ENCODE measurements at regions not wholly inside any gene's neighbourhood (a gene's known extent, or its start where the extent isn't known, plus 50 kb on each side); places are given as distances from the start of the nearest gene placed in this dataset.

- no peak for DNase-seq
Observed at GRCh38 chr5:86981898-86982297, 285.8 kb upstream of the RASA1 start.

GRCh38 chr5:86983208-86983607 is 284.5 kb upstream of the RASA1 start:
- no peak for DNase-seq

DNA sequence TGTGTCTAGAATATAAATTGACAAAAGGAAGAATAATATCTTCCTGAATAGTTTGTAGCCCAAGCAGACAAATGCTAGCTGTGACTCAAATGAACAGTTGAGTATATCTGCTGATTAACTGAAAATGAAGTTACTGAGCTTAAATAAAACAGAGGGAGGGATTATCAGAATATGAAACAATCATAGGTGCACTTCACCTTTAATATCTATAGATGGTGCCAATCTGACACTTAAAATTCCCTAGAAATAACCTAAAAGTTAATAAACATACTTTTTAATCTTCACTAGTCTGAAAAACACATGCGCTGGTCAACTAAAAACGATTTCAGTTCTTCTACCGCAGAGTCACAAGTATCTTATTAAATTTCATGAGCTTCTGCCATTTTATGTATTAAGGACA is 280.8 kb upstream of the RASA1 start:
- no peak for DNase-seq

- DNase-seq, result no peak
Observed at GRCh38 chr5:86997516-86997915, 270.2 kb upstream of the RASA1 start.

- no peak for DNase-seq
Observed at GRCh38 chr5:86999951-87000350, 267.7 kb upstream of the RASA1 start.

- DNase-seq, result no peak
Observed at GRCh38 chr5:87002485-87002884, 265.2 kb upstream of the RASA1 start.

DNA sequence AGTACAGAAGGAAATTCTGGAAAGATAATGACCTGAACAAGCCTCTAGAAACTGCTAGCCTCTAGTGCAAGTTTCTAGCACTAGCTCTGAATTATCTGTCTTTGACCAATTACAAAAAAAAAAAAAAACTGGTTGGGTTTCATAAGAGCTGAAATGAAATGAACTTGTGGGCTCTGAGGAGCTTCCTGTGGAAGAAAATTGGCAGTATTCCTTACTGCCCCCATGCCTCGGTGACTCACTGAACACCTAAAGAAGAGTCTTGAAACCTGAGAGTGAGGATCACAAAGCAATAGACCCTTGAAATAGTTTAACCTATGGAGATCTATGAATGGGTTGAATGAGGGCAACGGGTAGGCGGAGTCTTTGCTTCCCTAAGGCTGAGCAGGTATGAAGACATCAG is 263.6 kb upstream of the RASA1 start:
- DNase-seq, result no peak

DNA sequence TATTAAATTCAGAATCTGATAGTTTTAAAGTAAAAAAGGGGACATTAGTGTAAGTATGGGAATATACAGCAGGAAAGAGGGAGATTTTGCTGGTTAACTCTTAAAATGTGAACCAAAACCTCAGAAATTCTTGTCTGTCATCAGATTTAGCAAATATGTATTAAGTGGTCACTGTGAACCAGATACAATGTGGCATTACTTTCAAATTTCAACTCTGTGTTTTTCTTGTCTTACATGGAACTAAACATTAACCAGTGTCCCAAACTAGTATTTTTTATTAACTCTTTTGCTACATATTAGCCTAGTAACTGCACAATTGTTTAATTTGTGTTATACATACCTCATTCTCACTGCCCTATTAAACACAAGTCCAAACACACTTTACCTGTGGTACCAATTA is 259.9 kb upstream of the RASA1 start:
- no peak for DNase-seq

DNA sequence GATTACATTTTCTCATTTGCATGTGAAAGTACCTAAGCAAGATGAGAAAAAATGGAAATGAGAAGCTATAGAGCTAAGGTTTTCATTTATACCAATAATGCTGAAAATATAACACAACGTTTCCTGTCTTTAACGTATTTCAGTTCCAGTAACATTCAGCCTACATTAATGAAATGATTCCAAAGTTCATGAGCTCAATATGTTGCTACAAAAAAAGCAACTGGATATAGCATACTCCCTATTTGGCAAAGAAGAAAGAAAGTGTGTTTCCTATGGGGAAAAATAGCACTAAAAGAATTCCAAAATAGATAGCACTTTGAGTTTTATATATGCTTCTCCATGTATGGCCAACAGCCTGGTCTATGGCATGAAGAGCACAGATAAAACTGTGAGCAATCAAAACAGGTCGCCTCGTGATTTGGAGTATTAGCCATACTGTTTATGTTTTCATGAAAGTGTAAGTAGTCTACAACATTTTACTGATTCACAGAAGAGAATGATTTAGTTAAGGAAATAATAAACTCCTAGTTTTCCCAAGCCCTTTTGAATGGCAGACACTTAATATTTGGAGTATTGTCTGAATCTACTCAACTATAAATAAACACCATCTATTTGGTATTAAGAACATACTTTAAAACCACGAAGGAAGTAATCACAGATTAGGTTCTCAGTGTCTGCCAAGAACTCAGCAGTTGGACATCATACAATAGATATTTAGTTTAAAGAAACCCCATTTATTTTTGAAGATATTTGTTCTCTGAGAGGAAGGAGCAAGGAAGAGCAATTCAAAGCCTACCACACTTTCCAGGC is 258.7 kb upstream of the RASA1 start:
- DNase-seq, result no peak

GRCh38 chr5:87010736-87011135 is 256.9 kb upstream of the RASA1 start:
- no peak for DNase-seq

DNA sequence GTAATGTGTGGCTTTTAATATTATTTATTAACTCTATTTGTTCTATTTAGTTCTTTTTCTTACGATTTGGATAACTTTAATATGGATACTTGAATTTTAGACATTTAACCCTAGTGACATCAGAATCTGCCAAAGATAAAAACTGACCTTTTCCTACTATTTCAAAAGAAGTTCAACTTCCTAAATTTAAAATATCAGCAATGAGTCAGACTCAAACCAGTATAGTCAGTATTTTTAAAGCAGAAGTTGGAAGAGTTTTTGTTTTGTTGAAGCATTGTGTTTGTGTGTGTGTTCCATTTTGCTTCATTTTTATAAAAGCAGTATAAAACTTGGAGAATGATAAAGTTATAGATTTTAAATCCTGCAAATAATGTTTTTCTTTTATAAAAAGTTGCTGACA is 251.8 kb upstream of the RASA1 start:
- no peak for DNase-seq

DNA sequence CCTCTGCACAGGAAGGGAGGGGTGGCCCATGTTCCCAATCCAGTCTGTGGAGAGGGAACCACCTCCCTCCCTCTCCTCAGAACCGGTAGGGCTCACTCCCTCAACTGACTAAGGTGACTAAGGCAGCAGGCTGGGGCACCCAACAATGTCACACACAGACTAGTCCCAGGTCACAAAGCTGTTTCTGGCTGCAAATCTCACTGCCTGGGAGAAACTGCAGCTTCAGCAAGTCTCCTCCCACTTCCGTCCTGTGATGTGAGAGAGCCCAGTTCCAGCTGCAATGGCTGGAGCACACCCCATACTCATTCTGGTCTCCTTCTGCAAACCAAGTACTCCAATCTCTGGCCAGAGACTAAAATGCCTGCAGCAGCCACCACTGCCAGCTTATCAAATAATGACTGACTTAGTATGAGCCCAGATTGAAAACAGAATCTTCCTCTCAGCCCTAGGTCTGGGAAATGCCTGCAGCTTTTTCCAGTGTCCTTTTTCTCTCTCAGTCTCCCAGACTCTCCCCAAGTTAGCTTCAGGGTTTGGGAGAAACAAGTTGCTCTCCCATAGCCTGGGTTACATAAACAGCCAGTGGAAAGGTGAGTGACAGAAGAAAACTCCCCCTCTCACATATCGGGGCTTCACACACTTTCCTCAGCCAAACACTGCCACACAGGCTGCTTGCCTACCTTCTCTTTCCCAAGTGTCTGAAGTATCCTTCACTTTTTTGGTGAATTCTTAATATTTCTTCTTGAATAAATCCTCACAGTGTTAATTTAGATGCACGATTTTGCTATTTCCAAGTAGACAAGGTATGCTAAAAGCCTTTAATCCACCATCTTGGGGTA is 247.4 kb upstream of the RASA1 start:
- peak; percentile 51 for DNase-seq

- DNase-seq, result no peak
Observed at GRCh38 chr5:87022415-87022814, 245.3 kb upstream of the RASA1 start.

DNA sequence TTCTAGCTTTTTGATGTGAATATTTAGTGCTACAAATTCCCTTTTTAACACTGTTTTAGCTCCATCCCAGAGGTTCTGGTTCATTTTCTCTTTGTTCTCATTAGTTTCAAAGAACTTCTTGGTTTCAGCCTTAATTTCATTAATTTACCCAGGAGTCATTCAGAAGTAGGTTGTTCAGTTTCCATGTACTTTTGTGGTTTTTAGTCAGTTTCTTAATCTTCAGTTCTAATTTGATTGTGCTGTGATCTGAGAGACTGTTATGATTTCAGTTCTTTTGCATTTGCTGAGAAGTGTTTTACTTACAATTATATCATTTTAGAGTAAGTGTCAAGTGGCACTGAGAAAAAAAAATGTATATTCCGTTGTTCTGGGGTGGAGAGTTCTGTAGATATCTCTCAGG is 240.1 kb upstream of the RASA1 start:
- no peak for DNase-seq

- DNase-seq, result no peak
Observed at GRCh38 chr5:87029951-87030350, 237.7 kb upstream of the RASA1 start.

DNA sequence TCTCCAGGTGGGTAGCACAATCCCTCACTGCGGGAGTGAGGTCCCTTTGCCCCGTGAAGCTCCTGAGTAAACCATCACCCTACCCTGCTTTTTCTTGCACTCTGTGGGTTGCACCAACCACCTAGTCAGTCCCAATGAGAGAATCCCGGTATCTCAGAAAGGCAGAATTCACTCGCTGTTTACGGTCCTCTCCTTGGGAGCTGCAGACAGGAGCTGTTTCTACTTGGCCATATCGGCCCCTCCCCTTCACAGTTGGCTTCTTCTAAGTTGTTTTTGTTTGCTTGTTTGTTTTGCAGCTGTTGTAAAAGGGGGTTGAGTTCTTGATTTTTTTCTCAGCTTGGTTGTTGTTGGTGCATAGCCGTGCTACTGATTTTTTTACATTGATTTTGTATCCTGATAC is 237.0 kb upstream of the RASA1 start:
- no peak for DNase-seq

- no peak for DNase-seq
Observed at GRCh38 chr5:87034557-87034956, 233.1 kb upstream of the RASA1 start.

DNA sequence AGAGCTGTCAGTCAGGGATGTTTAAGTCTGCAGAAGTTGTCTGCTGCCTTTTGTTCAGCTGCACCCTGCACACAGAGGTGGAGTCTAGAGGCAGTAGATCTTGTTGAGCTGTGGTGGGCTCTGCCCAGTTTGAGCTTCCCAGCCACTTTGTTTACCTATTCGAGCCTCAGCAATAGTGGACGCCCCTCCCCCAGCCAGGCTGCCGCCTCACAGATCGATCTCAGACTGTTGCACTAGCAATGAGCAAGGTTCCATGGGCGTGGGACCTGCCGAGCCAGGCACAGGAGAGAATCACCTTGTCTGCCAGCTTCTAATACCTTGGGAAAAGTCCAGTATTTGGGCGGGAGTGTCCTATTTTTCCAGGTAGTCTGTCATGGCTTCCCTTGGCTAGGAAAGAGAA is 225.1 kb upstream of the RASA1 start:
- DNase-seq, result no peak

- DNase-seq, result peak; percentile 48
Observed at GRCh38 chr5:87048156-87048555, 219.5 kb upstream of the RASA1 start.

GRCh38 chr5:87049012-87049411 is 218.7 kb upstream of the RASA1 start:
- peak; percentile 4 for DNase-seq

- DNase-seq, result no peak
Observed at GRCh38 chr5:87051502-87052113, 216.1 kb upstream of the RASA1 start.

DNA sequence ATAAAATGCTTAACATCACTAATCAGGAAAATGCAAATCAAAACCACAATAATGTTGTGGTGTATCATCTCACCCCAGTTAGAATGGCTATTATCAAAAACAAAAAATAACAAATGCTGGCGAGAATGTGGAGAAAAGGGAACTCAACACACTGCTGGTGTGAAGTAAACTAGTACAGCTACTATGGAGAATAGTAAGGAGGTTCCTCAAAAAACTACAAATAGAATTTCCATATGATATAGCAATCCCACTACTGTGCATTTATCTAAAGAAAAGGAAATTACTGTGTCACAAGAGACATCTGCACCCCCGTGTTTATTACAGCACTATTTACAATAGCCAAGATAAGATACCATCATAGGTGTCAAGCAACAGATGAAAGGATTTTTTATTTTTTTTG is 214.5 kb upstream of the RASA1 start:
- DNase-seq, result no peak

GRCh38 chr5:87054821-87055220 is 212.9 kb upstream of the RASA1 start:
- DNase-seq, result no peak

DNA sequence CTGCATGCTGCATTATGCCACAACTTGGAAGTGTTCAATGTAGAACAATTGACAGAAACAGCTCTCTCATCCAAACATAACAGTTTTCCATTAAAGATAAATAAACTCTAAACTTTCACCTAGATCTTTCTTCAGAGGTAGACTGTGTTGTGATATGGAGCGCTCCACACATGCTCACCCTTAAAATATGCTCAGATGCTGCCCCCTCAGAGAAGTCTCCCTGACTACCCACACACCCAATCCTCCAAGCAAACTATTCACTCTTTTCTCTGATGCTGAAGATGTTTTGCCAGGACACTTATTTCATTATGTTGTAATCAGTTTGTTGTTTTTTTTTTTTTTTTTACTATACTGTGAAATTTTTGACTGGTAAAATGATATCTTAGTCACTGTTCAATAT is 206.6 kb upstream of the RASA1 start:
- DNase-seq, result no peak

Measured in DMS53 (cell line).